HEK293 (cell line): ENCODE measurements at regions not wholly inside any gene's neighbourhood (a gene's known extent, or its start where the extent isn't known, plus 50 kb on each side); places are given as distances from the start of the nearest gene placed in this dataset.

Experiments used
- SP3 ChIP-seq: fragments of 450-650 bp; formaldehyde crosslinking; IDR thresholded peaks from 2 replicates; pipeline ENCODE4 v1.5.1; 2016; ENCODE audit warnings: missing biosample characterization, missing genetic modification characterization
- YY1 ChIP-seq: fragments of 450-650 bp; formaldehyde crosslinking; IDR thresholded peaks from 2 replicates; pipeline ENCODE4 v1.5.1; 2018; ENCODE audit warnings: missing biosample characterization, missing genetic modification characterization
- ZFP69B ChIP-seq: fragments of 450-650 bp; formaldehyde crosslinking; IDR thresholded peaks from 2 replicates; pipeline ENCODE4 v1.5.1; 2016; ENCODE audit warnings: missing biosample characterization, missing genetic modification characterization
- ZNF184 ChIP-seq: fragments of 450-650 bp; IDR thresholded peaks from 2 replicates; pipeline ENCODE4 v1.5.1; 2018; ENCODE audit warnings: missing biosample characterization, mild to moderate bottlenecking, missing genetic modification characterization
- ZNF792 ChIP-seq: fragments of 450-650 bp; formaldehyde crosslinking; IDR thresholded peaks from 2 replicates; pipeline ENCODE4 v1.5.1; 2016; ENCODE audit warnings: missing biosample characterization, missing genetic modification characterization
- TF ChIP-seq, protein P1 (sequence below): fragments of 450-650 bp; formaldehyde crosslinking; IDR thresholded peaks from 2 replicates; pipeline ENCODE4 v1.5.1; 2016; ENCODE audit warnings: missing biosample characterization, missing genetic modification characterization
- TF ChIP-seq, protein P2 (sequence below): fragments of 450-650 bp; formaldehyde crosslinking; IDR thresholded peaks from 2 replicates; pipeline ENCODE4 v1.5.1; 2016; ENCODE audit warnings: missing biosample characterization, missing genetic modification characterization, borderline replicate concordance
- TF ChIP-seq, protein P3 (sequence below): fragments of 450-650 bp; formaldehyde crosslinking; IDR thresholded peaks from 2 replicates; pipeline ENCODE4 v1.5.1; 2017; ENCODE audit warnings: missing biosample characterization, mild to moderate bottlenecking, missing genetic modification characterization, moderate library complexity
- TF ChIP-seq, protein P4 (sequence below): fragments of 450-650 bp; formaldehyde crosslinking; IDR thresholded peaks from 2 replicates; pipeline ENCODE4 v1.5.1; 2016; ENCODE audit warnings: missing biosample characterization, missing genetic modification characterization
- TF ChIP-seq, protein P5 (sequence below): fragments of 450-650 bp; formaldehyde crosslinking; IDR thresholded peaks from 2 replicates; pipeline ENCODE4 v1.5.1; 2017; ENCODE audit warnings: missing biosample characterization, missing genetic modification characterization
- TF ChIP-seq, protein P6 (sequence below): fragments of 450-650 bp; formaldehyde crosslinking; IDR thresholded peaks from 2 replicates; pipeline ENCODE4 v1.5.1; 2017; ENCODE audit warnings: missing biosample characterization, missing genetic modification characterization
- TF ChIP-seq, protein P7 (sequence below): fragments of 450-650 bp; formaldehyde crosslinking; IDR thresholded peaks from 2 replicates; pipeline ENCODE4 v1.5.1; 2016; ENCODE audit warnings: missing biosample characterization, missing genetic modification characterization, low read depth

DNA sequence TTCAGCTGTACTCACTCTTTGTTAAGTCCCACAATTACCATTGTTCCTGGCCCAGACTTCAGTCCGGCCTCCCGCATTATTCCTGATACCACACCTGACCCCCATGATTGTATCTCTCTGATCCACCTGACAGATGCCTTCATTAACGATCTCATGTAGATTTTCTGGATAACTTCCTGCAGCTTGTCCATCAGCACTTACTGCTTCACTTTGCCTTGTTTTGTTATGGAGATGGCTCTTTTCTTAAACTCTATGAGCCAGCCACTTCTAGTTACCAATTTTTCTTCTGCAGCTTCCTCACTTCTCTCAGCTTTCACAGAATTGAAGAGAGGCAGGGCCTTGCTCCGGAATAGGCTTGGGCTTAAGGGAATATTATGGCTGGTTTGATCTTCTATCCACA, 1044.2 kb downstream of the PLOD2 start:
- TF ChIP-seq, protein P1, sequence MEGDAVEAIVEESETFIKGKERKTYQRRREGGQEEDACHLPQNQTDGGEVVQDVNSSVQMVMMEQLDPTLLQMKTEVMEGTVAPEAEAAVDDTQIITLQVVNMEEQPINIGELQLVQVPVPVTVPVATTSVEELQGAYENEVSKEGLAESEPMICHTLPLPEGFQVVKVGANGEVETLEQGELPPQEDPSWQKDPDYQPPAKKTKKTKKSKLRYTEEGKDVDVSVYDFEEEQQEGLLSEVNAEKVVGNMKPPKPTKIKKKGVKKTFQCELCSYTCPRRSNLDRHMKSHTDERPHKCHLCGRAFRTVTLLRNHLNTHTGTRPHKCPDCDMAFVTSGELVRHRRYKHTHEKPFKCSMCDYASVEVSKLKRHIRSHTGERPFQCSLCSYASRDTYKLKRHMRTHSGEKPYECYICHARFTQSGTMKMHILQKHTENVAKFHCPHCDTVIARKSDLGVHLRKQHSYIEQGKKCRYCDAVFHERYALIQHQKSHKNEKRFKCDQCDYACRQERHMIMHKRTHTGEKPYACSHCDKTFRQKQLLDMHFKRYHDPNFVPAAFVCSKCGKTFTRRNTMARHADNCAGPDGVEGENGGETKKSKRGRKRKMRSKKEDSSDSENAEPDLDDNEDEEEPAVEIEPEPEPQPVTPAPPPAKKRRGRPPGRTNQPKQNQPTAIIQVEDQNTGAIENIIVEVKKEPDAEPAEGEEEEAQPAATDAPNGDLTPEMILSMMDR, result no peak
- no peak for TF ChIP-seq ZFP69B (tag by site-specific recombination)
- TF ChIP-seq ZNF184 (tag by site-specific recombination), result no peak
- no peak for TF ChIP-seq ZNF792 (tag by site-specific recombination)
- no peak for TF ChIP-seq YY1 (tag by site-specific recombination)
- TF ChIP-seq, protein P2, sequence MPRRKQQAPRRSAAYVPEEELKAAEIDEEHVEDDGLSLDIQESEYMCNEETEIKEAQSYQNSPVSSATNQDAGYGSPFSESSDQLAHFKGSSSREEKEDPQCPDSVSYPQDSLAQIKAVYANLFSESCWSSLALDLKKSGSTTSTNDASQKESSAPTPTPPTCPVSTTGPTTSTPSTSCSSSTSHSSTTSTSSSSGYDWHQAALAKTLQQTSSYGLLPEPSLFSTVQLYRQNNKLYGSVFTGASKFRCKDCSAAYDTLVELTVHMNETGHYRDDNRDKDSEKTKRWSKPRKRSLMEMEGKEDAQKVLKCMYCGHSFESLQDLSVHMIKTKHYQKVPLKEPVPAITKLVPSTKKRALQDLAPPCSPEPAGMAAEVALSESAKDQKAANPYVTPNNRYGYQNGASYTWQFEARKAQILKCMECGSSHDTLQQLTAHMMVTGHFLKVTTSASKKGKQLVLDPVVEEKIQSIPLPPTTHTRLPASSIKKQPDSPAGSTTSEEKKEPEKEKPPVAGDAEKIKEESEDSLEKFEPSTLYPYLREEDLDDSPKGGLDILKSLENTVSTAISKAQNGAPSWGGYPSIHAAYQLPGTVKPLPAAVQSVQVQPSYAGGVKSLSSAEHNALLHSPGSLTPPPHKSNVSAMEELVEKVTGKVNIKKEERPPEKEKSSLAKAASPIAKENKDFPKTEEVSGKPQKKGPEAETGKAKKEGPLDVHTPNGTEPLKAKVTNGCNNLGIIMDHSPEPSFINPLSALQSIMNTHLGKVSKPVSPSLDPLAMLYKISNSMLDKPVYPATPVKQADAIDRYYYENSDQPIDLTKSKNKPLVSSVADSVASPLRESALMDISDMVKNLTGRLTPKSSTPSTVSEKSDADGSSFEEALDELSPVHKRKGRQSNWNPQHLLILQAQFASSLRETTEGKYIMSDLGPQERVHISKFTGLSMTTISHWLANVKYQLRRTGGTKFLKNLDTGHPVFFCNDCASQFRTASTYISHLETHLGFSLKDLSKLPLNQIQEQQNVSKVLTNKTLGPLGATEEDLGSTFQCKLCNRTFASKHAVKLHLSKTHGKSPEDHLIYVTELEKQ (tag by site-specific recombination), result no peak
- TF ChIP-seq, protein P3, sequence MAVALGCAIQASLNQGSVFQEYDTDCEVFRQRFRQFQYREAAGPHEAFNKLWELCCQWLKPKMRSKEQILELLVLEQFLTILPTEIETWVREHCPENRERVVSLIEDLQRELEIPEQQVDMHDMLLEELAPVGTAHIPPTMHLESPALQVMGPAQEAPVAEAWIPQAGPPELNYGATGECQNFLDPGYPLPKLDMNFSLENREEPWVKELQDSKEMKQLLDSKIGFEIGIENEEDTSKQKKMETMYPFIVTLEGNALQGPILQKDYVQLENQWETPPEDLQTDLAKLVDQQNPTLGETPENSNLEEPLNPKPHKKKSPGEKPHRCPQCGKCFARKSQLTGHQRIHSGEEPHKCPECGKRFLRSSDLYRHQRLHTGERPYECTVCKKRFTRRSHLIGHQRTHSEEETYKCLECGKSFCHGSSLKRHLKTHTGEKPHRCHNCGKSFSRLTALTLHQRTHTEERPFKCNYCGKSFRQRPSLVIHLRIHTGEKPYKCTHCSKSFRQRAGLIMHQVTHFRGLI (tag by site-specific recombination), result no peak
- TF ChIP-seq, protein P4, sequence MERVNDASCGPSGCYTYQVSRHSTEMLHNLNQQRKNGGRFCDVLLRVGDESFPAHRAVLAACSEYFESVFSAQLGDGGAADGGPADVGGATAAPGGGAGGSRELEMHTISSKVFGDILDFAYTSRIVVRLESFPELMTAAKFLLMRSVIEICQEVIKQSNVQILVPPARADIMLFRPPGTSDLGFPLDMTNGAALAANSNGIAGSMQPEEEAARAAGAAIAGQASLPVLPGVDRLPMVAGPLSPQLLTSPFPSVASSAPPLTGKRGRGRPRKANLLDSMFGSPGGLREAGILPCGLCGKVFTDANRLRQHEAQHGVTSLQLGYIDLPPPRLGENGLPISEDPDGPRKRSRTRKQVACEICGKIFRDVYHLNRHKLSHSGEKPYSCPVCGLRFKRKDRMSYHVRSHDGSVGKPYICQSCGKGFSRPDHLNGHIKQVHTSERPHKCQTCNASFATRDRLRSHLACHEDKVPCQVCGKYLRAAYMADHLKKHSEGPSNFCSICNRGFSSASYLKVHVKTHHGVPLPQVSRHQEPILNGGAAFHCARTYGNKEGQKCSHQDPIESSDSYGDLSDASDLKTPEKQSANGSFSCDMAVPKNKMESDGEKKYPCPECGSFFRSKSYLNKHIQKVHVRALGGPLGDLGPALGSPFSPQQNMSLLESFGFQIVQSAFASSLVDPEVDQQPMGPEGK (tag by site-specific recombination), result no peak
- TF ChIP-seq SP3 (tag by site-specific recombination), result no peak
- TF ChIP-seq, protein P5, sequence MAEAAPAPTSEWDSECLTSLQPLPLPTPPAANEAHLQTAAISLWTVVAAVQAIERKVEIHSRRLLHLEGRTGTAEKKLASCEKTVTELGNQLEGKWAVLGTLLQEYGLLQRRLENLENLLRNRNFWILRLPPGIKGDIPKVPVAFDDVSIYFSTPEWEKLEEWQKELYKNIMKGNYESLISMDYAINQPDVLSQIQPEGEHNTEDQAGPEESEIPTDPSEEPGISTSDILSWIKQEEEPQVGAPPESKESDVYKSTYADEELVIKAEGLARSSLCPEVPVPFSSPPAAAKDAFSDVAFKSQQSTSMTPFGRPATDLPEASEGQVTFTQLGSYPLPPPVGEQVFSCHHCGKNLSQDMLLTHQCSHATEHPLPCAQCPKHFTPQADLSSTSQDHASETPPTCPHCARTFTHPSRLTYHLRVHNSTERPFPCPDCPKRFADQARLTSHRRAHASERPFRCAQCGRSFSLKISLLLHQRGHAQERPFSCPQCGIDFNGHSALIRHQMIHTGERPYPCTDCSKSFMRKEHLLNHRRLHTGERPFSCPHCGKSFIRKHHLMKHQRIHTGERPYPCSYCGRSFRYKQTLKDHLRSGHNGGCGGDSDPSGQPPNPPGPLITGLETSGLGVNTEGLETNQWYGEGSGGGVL, result no peak
- TF ChIP-seq, protein P6, sequence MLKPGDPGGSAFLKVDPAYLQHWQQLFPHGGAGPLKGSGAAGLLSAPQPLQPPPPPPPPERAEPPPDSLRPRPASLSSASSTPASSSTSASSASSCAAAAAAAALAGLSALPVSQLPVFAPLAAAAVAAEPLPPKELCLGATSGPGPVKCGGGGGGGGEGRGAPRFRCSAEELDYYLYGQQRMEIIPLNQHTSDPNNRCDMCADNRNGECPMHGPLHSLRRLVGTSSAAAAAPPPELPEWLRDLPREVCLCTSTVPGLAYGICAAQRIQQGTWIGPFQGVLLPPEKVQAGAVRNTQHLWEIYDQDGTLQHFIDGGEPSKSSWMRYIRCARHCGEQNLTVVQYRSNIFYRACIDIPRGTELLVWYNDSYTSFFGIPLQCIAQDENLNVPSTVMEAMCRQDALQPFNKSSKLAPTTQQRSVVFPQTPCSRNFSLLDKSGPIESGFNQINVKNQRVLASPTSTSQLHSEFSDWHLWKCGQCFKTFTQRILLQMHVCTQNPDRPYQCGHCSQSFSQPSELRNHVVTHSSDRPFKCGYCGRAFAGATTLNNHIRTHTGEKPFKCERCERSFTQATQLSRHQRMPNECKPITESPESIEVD (tag by site-specific recombination), result no peak
- TF ChIP-seq, protein P7, sequence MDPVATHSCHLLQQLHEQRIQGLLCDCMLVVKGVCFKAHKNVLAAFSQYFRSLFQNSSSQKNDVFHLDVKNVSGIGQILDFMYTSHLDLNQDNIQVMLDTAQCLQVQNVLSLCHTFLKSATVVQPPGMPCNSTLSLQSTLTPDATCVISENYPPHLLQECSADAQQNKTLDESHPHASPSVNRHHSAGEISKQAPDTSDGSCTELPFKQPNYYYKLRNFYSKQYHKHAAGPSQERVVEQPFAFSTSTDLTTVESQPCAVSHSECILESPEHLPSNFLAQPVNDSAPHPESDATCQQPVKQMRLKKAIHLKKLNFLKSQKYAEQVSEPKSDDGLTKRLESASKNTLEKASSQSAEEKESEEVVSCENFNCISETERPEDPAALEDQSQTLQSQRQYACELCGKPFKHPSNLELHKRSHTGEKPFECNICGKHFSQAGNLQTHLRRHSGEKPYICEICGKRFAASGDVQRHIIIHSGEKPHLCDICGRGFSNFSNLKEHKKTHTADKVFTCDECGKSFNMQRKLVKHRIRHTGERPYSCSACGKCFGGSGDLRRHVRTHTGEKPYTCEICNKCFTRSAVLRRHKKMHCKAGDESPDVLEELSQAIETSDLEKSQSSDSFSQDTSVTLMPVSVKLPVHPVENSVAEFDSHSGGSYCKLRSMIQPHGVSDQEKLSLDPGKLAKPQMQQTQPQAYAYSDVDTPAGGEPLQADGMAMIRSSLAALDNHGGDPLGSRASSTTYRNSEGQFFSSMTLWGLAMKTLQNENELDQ (tag by site-specific recombination), result no peak
